SK-N-MC (cell line): ENCODE measurements at regions not wholly inside any gene's neighbourhood (a gene's known extent, or its start where the extent isn't known, plus 50 kb on each side); places are given as distances from the start of the nearest gene placed in this dataset.

Experiments used
- EZH2 ChIP-seq: fragments of 200-600 bp; sonication (generic); IDR thresholded peaks from one replicate; pipeline ENCODE4 v1.6.1; 2017; ENCODE audit warnings: antibody characterized with exemption
- FOXP2 ChIP-seq: optimal IDR thresholded peaks from 2 replicates; pipeline ENCODE3; 2011; ENCODE audit warnings: mild to moderate bottlenecking, moderate library complexity; ENCODE audit not compliant: insufficient read depth; ENCODE audit errors: extremely low read length, control extremely low read depth
- POLR2AphosphoS5 ChIP-seq: IDR thresholded peaks from 2 replicates; pipeline ENCODE4 v1.6.1; 2012; ENCODE audit warnings: mild to moderate bottlenecking, low read depth, low read length, borderline replicate concordance

GRCh38 chr2:149735237-149735958 lies 147.8 kb upstream of the MMADHC start:
- TF ChIP-seq POLR2AphosphoS5 (no peak), EZH2 (no peak), FOXP2 (no peak)
